ENCODE measurements at regions not wholly inside any gene's neighbourhood (a gene's known extent, or its start where the extent isn't known, plus 50 kb on each side); places are given as distances from the start of the nearest gene placed in this dataset.
"Not testable (repeated sequence)": the region's sequence is repeated elsewhere in the genome, so short reads cannot be mapped to it uniquely, and the experiment has no call there.

DNA sequence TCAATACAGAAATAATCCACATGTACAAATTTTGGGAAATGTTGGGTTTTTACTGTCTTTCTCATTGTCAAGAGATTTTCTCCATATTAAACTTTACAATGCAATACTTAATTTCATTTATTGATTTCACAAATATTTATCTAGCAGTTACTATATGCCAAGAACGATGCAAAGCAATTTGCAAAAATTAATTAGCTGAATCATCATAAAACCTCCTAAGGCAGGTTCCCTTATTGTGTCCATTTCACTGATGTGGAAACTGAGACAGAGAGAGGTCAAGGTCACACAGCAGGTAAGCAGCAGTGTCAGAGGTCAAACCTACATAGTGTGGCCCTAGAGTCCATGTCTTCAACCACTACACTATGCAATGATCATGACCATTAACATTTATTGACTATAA, 286.8 kb upstream of the AUTS2 start:
- no peak for DNase-seq

DNA sequence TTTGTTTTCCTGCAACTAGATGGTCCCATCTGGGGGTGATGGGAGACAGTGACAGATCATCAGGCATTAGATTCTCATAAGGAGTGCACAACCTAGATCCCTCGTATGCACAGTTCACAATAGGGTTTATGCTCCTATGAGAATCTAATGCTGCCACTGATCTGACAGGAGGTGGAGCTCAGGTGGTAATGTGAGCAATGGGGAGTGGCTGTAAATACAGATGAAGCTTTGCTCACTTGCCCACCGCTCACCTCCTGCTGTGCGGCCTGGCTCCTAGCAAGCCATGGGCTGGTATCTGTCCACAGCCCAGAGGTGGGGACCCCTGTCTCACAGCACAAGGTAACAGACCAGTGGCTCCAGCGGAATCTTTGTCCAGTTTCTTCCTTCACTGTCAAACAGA, 284.4 kb upstream of the AUTS2 start:
- not testable (repeated sequence) for DNase-seq

DNA sequence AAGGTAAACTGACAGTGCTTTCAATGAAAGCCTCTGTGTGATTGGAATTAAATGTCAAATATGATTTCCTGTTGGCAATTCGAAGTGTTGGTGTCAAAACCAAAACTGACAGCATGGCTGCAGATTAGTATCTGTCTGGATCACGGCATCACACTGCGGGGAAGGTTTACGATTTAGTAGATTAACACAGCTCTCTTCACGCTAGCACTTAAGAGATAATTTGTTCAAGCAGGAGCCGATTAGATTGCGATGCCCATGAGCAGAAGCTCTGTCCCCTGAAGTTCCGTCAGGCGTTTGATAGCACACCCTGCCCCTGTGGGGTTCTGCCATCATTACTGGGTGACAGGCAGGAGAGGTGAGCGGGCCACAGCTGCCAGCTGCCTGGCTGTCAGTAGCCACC, 279.5 kb upstream of the AUTS2 start:
- DNase-seq = no peak

DNA sequence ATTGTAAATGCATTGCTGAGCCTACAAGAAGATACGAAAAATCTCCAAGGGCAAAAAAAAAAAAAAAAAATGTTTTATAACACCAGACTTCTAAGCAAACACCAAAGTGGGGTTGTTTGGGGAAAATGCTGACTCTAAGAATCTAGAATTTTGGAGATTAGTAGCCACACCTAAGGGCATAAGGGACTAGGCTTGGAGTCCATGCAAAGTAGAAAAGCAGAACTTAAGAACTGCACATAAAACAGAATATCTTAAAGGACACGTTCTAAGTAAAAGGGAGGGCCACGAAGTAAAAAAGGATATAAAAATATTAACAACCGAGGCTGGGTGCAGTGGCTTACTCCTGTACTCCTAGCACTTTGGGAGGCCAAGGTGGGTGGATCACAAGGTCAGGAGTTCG, 269.8 kb upstream of the AUTS2 start:
- no peak for DNase-seq

DNA sequence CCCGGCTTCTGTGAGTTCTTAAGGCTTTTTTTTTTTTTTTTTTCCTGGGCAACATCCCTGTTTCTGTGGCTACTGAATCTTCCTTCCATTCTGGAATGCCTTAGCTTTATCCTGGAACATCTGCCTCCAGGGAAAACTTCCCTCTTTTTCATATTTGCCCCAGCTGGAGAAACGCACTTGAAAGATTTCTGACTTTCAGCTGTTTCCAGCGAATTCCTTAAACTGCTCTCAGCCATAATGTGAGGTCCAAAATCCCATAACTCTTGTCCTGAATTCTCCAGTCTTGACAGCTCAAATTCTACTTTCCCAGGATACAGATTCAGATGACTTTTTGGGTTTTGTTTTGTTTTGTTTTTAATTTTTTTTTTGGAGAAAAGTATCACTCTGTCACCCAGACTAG, 263.6 kb upstream of the AUTS2 start:
- DNase-seq = no peak

DNA sequence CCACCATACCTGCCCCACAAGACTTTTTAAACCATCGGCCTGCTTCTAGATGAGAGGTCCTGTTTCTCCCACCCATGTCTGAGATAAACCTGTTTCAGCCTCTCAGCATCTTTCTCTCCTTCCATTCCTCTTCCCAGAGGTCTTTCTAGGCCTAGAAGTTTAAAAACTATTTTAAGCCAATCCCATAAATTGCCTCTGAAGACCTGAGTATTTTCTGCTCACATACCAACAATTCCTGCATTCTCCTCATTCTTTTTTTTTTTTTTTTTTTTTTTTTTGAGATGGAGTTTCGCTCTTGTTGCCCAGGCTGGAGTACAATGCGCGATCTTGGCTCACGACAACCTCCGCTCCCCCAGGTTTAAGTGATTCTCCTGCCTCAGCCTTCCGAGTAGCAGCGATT, 262.9 kb upstream of the AUTS2 start:
- DNase-seq = no peak

DNA sequence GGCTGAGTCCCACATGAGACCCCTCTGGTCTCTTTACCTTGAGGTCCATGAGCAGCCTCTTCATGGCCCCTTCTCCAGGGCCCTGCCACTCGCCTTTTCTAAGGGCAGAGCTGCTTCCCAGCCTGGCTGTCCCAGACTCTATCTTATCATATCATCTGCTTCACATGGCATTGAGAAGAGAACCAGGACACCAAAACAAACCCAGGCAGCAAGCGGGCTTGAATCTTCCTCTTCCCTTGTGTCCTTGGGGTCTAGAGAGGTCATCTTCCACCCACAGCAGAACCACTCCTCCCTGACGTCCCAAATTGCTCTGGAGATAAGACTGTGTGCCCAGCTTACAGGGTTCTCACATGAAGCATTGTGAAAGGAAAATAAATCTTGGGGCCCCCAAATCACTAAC, 261.3 kb upstream of the AUTS2 start:
- DNase-seq = no peak

DNA sequence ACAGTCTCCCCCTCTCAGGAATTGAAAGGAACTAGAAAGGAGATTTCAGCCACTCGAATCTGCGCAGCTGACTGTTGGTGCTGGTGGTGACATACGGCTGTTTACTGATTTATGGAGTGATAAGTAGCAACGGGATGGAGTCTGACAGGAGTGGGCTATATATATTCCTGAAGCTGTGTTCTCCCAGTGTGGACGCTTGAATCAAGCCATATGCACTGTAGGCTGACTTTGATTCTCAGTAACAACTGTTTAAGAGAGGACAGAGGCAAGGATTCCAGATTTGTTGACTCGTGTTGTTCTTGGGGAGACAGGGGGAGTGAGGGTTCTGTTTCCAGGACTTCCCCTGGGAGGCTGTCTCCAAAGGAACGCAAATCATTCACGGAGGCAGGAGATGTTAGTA, 260.1 kb upstream of the AUTS2 start:
- no peak for DNase-seq

DNA sequence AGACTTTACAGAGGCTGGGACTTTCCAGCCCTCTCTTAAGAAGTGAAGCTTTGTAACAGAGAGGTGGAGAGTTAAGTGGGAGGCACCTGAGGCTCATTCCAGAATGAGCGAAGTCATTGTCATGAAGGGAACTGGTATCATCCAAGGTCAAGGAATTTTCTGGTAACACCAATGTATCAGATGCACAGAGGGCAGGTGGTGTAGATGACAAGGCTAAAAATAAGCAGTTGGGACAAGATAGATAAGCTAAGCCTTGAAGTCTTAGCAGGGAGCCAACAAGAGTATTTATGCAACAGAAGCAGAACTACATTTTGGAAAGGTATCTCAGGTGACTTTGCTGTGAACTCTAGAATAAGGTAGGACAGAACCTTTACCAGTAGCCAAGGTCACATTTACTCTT, 257.0 kb upstream of the AUTS2 start:
- DNase-seq = no peak

DNA sequence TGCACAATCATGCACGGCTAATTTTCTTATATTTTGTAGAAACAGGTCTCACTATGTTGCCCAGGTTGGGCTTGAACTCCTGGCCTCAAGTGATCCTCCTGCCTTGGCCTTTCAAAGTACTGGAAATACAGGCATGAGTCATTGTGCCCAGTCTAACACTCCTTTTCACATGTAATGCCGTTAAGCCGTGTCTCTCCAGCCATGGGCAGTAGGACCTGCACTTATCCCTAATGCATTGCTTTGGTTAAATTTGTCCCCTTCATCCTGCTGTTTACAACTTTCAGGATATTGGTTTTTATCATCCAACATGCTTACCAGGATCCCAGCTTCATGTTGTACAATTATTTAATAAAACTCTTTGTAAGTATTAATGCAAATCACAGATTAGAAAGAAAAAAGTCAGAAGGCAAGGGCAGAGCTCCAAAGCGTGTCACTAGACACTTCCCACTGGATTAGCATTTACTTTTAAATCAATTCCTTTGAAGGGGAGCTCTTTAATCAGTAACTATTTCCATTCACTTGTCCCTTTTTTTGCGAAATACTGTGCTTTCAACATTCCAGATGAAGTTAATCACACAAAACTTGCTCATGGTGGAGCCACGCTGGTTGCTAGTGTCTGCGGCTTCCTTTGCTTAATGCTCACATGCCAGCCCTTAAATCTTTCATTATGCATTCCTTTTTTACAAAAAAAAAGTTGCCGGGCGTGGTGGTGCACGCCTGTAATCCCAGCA, 256.0 kb upstream of the AUTS2 start:
- DNase-seq = no peak

DNA sequence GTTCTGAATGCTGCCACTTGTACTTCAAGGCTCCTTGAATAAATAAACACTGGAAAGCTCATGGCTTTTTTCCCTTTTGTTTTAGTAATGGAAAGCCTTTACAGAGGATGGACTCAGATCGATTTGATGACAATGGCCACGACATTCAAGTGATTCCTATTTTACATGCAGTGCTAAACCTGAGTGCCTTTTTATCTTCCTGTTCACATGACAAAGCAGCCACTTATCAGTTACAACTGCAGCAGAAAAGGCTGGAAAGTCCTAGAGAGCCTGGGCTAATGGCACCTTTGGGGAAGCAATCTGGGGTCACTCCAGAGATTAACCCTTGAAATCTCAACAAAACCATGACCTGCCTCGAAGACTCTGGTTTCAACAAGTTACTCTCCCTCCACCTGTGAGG, 249.0 kb upstream of the AUTS2 start:
- no peak for DNase-seq

DNA sequence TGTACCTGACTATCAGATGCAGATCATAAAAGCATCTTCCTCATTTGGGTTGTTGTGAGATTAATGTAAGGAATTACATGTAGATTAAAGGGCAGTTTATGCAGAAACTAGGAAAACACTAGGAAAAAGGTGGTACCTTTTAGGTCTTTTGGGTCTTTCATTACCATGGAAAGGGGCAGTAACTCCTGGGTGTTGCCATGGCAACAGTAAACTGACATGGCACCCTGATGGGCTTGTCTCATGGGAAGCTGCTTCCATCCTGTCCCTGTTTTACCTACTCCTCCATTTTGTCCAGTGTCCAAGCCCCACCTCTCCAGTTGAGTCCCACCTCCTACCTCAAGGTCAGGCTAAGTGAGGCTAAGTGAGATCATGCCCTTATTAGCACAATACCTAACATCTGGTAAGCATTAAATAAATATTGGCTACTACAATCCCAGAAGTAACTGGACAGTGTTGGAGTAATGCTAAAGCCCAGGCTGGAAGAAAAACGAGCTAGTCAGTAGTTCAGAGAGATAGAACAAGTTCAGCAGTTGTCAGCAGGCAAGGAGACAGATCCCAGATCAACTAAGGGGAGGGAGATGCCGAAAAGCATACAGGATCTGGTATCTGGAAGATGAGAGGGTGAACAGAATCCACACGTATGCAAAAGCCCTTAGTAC, 240.0 kb upstream of the AUTS2 start:
- DNase-seq = no peak

DNA sequence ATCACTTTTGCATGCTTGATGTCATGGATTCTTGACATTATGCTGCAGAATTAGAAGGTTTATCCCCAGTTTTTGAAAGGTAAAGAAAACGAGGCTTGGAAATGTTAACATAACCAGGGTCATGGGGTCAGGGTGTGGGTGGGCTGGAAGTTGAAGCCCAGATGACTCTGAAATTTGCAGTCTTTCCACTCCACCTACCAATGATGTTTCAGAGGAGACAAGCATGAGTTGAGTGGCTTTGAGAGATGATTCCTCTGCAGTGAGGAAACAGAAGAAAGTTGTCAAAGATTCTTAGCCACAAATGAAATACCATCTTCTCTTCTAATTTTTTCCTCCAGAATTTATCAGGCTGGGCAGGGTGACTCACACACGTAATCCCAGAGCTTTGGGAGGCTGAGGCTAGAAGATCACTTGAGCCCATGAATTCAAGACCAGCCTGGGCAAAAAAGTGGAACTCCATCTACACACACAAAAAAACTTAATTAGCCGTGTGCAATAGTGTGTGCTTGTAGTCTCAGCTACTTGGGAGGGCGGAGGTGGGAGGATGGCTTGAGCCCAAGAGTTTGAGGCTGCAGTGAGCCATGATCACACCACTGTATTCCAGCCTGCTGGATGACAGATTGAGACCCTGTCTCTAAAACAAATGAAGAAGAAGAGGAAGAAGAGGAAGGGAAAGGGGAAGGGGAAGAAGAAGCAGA, 239.1 kb upstream of the AUTS2 start:
- DNase-seq = no peak

DNA sequence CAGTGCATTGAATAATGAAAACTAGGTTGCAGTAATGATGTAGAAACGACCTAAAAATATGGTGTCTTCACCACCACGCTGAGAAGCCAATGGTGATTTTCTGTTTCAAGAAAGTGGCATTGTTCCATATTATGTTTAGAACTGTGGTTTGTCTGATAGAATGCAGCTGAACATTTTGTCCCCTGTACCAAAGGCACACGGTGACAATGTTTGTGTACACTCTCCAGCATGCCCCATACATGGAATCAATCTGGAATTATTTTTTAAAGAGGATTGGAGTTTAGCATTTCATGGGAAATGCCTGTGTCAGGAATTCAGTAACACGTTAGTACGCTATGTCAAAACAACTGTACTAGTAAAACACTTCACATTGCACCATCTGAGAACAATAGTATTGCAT, 237.4 kb upstream of the AUTS2 start:
- no peak for DNase-seq

DNA sequence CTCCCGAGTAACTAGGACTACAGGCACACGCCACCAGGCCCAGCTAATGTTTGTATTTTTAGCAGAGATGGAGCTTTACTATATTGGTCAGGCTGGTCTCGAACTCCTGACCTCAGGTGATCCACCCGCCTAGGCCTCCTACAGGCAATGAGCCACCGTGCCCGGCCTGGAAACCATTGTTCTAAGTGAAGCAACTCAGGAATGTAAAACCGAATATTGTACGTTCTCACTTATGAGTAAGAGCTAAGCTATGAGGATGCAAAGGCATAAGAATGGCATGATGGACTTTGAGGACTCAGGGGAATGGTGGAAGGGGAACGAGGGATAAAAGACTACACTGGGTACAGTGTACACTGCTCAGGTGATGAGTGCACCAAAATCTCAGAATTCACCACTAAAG, 235.1 kb upstream of the AUTS2 start:
- no peak for DNase-seq

DNA sequence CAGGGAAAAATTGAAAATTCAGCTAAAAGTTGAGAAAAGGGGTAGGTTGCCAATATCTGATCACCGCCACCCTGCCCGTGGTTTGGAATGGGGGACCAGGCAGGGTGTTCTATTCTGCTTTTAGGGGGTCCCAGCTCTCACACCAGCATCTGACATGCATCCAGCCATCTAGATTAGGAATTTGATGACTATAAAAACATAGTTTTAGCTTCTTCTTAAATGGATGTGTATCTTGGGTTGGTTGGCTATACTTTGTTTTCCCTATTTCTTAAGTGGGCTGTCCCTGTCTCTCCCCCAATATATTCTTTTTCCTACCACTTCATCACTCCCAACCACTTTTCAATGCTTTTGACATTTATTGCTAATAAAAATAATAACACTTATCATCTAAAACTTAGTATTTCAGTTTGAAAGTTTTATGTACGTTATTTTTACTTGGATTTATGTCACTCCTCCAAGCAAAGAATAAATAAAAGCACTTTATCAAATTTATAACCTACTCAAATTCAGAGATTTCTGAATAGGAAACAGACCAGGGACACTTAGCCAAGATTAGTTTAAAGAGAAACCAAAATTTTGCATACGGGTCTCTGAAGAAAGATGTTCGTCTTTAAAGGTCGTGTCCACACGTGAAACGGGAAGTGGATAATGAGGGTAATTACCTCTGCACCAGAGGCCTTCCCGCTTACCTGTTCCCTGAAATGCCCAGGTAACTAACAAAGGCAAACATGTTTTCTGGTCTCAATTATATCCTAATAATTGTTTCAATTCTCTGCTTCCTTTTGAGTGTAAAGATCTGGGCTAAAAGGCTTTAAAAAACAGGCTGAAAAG, 233.2 kb upstream of the AUTS2 start:
- DNase-seq = no peak

DNA sequence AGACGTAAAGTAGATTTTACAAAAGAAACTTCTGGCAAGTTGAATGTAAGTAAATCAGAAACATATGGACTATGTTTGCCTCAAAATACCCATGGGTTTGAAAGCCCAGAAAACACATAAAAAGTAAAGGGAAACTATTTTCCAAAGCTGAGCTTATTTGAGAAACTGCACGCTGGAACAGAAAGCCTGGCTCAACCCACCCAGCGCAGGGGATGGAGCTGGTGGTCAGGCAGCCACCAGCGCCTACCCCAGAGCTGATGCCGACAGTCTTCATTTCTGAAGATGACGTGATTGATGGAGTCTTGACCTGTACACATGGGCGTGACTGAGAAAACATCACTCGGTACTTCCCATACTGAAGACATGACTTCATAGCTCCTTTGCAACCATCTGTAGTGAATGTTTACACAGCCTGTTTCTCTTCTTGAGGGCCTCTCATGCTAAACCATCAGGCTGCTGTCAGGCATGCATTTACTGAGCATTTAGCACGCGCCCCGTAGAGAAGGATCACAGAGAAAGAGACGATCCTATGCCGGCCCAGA, 232.6 kb upstream of the AUTS2 start:
- no peak for DNase-seq

DNA sequence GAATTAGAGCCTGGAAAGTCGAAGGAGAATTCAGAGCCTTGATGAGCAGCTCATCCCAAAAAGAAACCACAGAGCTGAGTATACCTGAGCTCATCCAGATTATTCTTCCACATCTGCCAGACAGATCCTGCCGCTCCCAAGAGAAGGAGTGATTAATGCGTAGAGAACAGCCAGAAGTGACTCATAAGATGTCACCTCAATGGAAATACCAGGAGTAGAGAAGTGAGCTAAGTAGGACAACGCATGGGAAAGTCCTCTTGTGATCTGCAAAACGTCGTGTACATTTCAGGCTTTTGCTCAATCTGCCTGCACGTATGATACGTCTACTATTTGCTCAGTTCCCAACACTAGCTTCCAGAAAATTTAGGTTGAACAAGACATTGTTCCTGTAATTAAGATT, 230.5 kb upstream of the AUTS2 start:
- no peak for DNase-seq

DNA sequence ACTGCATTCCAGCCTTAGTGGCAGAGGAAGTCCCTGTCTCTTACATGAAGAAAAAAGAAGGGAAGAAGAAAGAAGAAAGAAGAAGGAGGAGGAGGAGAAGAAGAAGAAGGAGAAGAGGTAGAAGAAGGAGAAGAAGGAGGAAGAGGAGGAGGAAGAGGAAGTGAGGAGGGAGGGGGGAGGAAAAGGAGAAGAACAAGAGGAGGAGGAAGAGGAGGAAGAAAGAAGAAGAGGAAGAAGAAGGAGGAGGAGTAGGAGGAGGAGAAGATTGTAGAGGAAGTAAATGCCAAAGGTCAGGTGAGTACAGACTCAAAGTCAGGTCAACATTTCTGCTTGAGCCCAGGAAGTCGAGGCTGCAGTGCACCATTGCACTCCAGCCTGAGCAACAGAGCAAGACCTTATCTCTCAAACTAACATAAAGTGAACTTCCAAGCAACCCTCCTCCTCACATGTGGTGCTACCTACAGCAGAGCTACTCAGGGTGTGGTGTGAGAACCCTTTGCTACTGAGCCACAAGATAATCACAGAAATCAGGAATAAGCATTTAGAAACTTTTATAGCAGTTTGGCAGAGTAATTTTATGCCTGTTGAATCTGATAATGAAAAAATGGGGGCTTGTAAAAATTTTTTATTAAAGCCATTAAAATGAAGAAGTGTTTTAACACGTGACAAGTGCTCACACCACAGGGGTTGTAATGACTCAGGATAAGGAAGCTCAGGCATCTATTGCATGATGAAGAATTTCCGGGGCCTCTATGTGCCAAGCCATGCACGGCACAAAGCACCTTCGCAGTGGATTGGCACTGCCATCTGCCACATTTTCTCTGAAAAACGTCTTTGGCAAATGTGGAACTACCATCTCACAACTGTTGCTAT, 224.9 kb upstream of the AUTS2 start:
- DNase-seq = no peak

DNA sequence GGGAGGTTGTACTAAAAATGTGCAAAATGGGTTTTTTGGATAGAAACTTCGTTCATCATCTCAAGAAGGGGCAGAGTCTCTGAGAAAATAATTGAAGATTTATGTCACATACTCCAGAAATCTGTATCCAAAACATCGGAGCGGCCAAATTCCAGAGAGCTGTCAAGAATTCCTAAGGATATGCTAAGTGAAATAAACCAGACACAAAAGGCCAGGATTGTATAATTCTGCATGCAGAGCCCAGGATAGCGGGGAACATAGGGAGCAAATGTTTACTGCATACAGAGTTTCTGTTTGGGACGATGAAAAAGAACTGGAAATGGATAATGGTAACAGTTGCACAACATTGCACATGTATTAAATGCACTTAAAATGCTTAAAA, 224.2 kb upstream of the AUTS2 start:
- no peak for DNase-seq

DNA sequence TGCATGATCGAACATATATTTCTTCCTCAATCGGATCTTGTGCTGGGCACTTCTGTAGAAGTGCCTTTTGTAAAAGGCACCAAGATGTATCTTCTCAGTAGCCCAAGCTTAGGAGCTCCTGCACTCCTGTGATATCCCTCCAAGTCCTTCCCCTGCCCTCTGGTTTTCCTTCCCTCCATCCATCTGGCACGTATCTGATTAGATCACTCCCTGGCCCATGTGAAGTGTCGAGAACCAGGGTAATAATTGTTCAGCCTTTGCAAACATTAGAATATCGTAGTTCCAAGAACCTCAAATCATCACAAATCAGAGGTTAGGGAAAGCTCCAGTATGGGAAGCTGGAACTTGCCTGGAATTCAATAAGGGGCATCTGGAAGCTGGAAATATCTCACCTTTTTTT, 221.1 kb upstream of the AUTS2 start:
- DNase-seq = no peak

DNA sequence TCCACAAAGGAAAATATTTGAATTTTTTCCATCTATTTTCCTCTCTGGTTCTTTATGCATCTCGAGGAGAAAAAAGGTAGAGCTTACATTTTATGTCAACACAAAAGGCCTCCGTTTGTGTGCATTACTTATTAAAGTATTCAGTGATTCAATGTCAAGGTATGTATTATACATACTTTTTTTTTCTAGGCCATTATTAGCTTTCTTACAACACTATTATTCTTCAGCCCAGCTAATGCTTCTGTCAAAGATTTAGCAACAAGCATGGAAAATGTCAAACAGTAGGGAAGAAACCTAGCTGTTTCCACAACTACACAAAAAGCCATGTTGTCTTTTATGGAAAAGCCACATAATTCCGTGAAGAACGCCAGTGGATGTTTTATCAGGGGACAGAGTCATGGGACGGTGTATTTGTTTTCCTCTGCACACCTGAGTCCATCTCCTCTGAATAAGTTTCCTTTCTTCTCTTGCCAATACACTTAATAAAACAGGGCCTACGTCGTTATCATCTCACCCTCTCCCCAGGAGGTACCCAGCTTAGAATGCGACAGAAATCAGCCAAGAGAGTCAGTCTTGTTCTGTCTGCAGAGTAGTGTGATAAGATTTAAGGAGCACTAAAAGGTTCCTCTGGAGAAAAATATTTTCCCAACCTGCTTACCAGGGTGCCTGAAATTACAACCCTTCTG, 209.7 kb upstream of the AUTS2 start:
- DNase-seq = no peak

All from activated CD8-positive, alpha-beta memory T cell treated with anti-CD3 and anti-CD28 coated beads for 24 hours (primary cell).